Peyer's patch (tissue), 4 donors: ENCODE measurements at regions not wholly inside any gene's neighbourhood (a gene's known extent, or its start where the extent isn't known, plus 50 kb on each side); places are given as distances from the start of the nearest gene placed in this dataset.
"Not testable (repeated sequence)": the region's sequence is repeated elsewhere in the genome, so short reads cannot be mapped to it uniquely, and the experiment has no call there.

Source experiments
- CTCF ChIP-seq, 6 experiments: fragments of 450-650 bp in 4 of 6; fragments of 200-600 bp in 2 of 6; sonication (generic) in 1 of 6; IDR thresholded peaks; one replicate each; pipeline ENCODE4 v1.5.1; 2017 to 2019; ENCODE audit warnings: antibody characterized with exemption in 6 of 6, mild to moderate bottlenecking in 3 of 6, moderate library complexity in 1 of 6
- POLR2A ChIP-seq, 2 donors: fragments of 450-650 bp; IDR thresholded peaks; one replicate each; pipeline ENCODE4 v1.5.1; 2017; ENCODE audit warnings: antibody characterized with exemption in 2 of 2, mild to moderate bottlenecking in 2 of 2, moderate library complexity in 2 of 2

GRCh38 chr1:14291182-14291581 is 307.3 kb upstream of the KAZN start:
- not testable (repeated sequence) for TF ChIP-seq CTCF, POLR2A (IDR thresholded peaks at IDR 0.05)
